Activated CD4-positive, alpha-beta T cell treated with anti-CD3 and anti-CD28 coated beads for 48 hours (primary cell): ENCODE measurements at regions not wholly inside any gene's neighbourhood (a gene's known extent, or its start where the extent isn't known, plus 50 kb on each side); places are given as distances from the start of the nearest gene placed in this dataset.
A peak's percentile ranks its signal among the peaks of the same experiment; 100 is the strongest.

Experiments
- DNase-seq: peaks from one replicate; pipeline ENCODE4 v3.0.0-alpha.2; 2020

DNA sequence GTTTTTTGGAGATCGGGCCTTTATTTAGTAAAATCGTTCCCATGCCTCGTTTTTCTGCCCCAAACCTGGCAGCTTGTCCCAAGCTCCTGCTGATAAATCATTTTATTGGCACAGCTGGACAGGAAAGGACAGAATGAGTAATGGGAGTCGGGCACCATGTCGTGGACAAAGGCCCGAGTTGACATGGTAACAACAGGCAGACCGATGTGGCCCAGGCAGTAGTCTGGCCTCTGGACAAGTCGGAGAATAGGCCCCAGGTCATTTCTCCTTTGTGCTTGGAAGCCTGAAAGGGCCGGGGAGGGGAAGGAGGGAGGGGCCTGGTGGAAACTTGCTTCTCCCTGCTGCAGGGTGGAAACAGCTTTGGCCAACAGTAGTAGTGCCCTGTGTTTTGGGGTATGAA is 234.9 kb downstream of the SUDS3 start:
- DNase-seq, result no peak

DNA sequence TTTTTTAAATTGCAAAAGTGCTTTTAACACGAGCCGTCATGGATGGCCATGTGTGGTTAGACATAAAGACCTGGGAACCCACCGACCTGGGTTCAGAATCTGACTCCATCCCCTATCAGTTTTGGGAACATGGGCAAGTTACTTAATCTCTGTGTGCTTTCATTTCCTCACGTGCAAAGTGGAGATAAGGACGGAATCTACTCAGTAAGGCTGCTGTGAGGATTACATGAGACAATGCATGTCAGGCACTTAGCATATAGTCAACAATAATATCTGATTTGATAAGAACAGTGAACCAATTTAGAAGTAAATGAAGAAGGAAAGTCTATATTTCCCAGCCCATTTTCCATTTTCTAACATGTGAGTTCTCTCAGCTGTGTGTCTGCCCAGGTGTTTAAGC is 235.4 kb downstream of the SUDS3 start:
- no peak for DNase-seq

DNA sequence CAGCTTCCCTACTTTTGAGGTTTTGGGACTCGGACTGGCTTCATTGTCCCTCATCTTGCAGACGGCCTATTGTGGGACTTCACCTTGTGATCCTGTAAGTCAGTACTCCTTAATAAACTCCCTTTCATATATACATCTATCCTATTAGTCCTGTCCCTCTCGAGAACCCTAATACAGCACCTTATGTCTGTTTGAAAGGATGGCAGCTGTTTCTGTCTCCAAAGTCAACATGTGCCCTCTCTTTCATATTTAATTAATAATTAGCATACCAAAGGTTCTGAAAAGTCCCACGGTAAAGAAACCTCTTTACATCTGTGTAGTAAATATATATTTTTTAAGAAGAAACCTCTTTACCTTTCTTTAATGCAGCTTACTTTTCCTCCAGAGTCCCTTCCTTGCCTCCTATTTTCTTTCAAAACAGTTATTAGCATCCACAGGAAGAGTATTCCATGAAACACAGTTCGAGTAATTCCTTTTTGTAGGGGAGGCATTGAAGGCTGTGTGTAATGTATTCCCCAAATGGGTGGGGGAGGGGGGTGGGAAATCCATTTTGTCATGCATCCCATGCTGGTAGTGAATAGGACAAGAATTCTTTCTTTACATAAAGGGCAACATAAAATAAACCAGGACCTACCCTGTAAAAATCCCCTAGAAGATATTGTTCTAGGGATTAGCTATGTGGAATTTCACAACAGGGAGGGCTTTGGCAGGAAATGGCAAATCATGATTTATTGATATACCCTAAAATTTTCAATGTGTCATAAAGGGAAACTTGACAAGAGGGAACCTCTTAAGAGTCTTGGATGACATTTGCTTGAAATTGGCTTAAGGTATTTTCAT is 241.5 kb downstream of the SUDS3 start:
- DNase-seq, result no peak

DNA sequence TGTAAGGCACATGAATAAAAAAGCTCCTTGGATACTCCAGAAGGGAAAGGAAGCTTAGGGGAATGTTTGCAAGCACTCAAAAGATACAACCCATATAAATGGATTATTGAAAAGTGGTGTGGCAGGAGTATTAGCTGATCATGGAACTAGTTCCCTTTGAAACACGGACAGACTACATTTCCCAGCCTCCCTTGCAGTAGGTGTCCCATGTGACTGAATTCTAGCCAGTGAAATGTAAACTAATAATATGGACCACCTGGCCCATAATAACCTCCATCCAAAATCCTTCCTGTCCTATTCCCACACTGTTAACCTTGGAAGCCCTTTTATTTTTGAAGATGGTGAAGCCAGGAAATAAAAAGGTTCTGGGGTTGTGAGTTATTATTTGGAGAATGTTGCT is 242.3 kb downstream of the SUDS3 start:
- no peak for DNase-seq

DNA sequence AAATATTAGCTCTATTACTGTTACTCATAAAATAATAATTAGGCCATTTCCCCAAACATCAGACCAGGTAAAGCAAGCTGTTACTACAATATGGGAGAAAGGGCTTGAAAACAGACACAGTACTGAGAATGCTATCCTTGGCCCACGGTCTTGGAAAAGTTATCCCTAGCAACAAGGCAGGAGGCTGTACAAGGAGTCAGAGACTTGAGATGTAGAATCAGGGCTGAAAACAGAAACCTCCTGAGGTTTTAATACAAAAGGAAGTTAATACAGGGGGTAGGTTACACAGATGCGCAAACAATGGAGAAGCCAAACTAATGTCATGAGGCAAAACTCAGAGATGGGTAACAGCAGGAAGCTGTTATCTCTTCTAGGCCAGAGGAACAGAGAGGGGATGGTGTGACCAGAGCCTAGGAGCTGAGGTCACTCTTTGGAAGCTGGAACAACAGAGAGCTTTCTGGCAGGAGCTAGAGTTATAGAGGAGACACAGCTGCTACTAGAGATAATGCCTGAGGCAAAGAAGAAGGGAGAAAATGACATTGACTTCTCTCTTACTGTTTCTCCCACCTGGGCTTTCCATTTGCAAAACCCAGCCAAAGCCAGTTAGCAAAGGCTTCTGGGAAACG is 248.8 kb downstream of the SUDS3 start:
- no peak for DNase-seq

DNA sequence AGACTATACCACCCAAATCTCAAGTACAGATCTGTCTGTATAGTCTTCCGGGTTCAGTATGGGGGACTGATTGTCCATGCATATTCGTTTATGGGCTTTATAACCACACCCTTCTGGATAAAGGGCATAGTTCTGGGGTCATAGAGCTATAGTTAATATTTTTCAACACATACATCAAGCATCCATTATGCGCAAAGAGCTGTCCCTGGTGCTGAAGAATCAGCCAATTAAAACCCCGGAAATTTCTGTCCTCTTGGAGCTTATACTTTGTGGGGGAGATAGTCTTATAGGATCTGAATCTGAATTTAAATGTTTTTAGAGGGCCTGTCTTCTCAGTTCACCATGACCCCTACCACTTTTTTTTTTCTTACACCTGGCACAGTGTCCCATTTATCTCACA is 256.7 kb downstream of the SUDS3 start:
- DNase-seq, result no peak

DNA sequence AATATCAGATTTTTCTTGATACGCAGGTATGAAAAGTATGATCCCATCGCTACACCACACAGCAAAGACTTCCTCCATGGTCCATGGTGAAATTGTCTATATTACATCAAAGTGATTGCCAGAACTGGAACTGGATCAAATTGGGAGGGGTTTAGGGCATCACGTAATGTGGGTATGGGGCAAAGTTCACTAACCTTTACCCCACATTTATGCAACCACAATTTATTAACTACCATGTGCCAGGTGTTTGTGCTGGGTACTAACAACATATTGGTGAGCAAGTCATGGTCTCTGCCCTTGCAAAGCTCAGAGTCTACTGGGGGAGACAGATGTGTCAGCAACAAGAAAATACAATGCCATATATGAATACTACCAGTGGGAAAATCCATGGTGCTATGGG is 258.9 kb downstream of the SUDS3 start:
- no peak for DNase-seq

DNA sequence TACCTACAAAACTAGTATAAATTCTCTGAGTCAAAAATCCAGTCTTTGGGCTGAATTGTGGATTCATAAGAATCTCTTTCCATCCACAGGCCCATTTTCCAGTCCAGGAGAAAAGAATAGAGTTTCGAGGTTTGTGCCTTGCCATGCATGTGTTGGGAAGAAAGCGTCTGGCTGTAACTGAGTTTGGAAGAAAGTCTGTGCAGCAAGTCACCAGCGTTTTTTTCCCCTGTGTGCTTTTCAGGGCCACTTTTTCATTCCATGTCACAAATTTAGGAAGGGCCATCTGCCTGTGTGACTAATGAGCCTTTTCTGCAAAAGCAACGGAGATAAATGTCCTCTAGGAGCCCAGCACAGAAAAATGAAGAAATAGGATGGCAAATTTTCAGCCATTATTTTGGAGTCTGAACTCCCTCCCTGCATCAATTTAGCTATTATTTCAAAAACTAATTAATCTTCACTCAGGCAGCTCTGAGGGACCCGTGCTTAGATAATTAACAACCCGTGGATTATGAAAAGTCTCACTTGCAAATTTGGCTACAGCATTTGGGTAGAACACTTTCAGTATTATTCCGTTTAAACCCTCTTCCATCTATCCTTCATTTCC is 261.5 kb downstream of the SUDS3 start:
- DNase-seq, result no peak

DNA sequence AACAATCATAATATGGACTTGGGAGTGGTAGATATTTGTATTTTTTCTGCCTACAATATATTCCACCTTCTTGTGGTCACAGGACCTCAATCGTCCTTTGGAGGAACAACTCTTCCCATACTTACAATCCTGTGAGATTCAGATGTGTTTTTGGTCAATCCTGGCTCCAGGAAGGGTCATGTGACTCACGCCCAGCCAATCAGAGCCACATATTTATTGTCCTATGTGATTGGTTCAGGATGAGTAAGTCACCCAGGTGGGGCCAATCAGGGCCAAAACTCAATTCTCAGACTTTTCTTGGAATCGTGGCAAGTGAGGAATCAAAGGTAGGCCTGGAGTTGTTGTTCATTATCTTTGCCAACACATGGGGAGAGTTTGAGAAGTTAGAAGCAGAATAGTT is 264.9 kb downstream of the SUDS3 start:
- DNase-seq, result no peak

DNA sequence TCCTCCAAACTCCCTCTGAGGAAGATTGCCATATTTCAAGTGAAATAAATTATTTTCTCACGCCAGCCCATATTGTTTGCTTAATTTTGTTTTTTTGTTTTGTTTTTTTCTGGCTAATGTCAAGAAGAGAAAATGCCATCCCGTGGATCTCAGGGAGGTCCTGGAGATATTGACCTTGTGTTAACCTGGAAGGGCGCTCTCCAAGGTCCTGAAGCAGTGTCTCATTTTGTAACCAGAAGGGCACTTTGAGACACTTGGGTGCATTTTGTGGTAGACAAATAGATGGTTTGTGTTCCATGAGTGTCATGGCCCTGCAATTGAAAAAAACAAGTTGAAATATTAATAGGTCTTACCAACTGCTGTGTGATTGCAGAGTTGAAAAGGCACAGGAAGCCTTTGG is 268.9 kb downstream of the SUDS3 start:
- DNase-seq, result peak; percentile 5

DNA sequence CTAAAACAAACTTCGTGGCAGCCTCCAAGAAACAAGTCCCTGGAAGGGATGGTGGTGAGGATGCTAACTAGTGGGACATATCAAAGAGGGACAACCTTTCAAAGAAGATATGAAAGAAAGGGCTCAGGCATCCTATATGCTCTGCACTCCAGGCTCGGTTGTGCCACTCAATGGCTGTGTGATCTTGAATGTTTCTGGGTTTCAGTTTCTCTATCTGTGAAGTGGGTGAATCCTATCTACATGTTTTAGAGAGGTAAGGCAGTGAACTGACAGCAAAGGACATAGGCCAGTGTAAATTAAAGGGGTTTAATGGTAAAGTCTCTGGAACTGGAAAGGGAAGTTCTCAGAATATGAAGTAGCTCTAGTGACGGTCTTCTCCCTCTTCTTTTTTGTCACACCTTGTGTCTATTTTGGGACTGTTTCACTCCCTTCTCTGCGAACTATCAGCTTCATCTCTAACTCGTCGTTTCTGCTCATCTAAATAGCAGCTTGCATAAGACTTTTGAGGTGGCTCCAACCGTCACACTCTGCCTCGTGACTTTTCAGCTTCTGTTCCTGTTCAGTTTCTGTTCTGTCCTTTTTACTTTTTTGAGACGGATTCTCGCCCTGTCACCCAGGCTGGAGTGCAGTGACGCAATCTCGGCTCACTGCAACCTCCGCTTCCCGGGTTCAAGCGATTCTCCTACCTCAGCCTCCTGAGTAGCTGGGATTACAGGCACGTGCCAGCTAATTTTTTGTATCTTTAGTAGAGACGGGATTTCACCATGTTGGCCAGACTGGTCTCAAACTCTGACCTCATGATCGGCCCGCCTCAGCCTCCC is 273.6 kb downstream of the SUDS3 start:
- no peak for DNase-seq

DNA sequence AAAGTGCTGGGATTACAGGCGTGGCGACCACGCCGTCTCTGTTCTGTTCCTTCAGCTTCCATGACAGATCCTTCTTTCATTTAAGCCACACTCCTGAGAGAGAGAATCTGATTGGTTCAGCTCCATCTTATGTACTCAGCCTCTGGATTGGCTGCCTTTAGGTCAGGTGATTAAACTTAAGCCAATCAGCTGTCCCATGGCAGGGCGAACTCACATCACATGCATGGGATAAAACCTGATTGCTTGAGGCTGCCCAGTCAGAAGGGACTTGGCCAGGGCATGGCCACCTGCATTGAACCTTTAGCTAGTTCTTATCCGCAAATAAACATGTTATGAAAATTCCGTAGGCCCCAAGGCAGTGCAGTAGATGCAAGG is 274.2 kb downstream of the SUDS3 start:
- DNase-seq, result no peak

DNA sequence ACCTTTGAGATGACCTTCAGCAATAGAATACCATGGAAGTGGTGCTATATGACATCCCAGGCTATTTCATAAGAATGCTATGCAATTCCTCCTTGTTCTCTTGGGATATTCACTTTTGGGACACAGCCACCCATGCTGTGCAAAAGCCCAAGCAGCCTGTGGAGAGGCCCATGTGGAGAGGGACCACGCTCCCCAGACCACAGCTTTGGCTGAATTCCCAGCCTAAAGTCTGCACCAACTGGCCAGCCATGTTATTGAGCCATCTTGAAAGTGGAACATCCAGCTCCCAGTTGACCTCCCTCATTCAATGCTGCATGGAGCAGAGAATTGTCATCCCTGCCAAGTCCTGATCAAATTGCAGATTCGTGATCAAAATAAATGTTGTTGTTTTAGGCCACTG is 275.1 kb downstream of the SUDS3 start:
- no peak for DNase-seq

DNA sequence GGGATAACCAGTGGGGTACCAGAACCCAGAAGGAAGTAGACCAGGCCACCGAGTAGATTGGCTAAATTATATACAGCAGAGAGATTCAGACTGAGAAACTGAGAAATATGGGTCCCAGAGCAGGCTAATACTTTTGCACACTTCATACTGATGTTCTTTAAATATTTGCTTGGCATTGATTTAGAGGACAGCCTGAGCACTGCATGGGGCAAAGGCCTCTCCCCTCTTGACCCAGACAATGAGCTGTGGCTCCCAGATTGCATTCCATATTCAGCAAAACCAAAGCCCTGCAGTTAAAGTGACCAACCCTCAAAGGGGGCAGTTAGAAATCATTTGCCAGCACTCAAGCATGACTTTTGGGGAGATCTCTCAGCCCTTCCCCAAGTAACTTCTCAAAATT is 279.2 kb downstream of the SUDS3 start:
- DNase-seq, result no peak

DNA sequence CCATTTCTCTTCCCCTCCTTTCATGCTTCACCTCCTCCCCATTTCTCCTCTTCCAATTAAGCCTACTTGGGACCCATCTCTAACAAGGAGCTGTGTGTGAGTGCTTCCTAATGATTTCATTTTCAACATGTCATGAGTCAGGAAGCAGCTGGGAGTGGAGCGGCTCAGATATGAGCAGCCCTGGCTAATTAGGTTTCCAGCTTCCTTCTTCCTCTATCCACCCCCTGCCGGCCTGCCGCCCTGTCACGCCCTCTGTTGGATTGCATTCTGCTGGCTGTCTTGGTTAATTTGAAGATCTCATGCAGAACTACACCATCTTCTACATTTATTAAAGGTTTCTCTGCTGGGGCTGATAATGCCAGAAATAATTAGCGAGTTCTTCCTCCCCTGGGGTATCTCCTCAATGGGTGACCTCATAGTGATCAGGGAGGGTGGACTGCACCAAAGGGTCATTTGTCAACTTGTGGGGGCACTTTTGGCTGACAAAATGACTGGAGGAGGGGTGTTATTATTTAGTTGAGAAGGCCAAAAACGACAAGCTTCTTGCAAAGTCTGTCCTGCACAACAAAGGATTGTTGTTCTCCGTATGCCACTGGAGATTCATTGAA is 300.9 kb upstream of the SRRM4 start:
- no peak for DNase-seq

DNA sequence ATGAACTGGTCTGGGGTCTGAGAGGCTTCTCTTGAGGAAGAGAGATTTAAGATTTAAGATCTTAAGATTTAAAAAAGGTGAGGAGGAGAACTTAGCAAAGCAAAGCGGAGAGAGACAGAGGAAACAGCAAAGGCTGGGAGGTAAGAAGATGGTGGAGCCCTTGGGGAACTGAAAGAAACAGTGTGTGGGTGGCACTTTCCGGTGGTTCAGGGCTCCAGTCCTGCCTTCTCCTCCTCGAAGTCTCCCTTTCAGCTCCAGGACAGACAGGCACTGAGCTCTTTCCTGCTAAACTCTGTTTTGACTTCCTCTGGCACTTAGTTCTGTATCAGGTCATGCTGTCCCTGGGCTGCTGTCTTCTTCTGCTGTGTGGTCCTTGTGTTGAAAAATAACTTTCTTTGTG is 298.7 kb upstream of the SRRM4 start:
- DNase-seq, result no peak

DNA sequence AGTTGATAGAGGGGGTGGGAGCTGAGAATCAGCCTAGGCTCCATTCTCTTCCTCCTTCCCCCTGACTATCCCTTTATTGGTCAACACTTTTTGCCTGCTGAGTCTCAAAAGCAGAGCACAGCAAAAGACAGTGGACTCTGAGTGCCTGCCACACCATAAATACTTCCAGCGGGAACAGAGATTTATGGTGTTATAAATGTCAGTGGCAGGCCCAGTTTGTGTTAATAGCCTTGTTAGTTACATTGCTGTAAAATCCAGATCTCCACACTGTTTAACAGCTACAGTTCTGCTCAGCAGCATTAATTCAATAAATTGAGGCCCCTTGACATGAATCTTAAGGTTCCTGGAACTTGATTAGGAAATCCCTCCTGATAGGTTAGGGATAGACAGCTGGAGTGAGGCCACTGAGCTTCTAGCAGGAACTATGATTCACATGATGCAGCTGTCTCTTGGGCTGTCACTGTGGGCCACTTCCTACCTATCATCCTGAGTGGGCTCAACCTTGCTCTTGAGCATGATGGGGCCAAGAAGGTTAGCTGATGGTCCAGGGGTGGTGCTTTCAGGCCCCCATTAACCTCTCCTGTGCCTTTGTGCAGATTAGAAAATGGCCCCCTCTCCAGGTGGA is 295.2 kb upstream of the SRRM4 start:
- no peak for DNase-seq

DNA sequence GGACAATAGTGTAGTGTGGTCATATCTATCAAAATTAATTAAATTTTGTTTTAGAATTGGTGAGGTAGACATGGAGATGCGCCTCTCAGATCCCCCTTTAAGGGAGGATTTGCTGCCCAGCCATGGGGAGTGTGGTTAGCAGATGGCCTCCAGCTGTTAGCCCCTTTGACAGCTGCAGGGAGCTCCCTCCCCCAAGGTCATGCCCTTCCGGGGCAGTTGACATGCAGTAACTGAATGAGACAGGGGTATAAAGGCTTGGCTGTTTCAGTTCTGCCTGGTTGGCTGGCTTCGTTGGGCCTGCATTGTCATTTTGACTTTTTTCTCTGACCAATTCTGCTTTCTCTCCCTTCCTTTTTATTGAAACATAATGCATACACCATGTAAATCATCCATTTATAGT is 291.5 kb upstream of the SRRM4 start:
- DNase-seq, result no peak

DNA sequence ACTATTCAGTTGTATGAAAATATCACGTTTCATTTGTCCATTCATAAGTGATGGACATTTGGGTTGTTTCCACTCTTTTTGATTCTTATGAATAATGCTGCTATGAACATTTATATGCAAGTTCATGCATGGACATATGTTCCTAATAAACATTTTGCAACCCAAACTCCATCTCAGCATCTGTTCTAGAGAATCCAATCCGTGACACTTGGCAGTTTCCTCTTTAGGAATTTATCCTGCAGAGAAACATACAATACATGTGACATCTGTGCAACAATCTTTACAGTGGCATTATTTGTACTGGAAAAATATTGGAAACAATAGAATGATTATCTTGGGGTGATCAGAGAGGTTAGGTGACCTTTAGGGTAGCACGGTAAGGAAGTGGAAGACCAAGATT is 290.8 kb upstream of the SRRM4 start:
- DNase-seq, result no peak

DNA sequence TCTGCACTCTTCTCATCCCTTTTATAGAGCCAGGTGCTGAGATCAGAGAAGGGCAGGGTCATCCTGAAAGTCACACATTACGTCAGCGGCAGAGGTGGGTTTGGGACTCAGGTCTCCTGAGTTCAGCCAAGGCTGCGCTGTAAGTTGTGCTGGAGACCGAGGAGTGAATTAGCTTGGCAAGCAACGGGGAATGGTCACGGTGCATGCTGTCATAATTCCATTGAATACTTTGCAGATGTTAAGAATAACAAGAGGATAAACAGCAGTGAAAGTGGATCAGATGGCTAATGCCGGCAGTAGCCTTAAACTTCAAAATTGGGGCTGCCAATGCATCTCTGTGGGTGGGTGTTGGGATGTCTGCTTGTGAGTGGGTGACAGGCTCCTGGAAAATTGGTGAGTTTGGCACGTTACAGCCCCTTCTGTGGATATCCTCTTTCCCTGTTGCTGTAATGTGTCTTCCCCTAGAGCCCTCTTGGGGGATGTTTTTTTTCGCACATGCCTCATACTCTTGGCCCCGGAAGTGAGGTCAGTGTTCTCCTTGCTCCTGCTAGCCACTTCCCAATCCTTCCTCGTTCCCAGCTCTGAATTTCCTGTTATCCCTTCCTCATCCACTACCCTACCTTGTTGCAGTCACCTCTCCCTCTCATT is 287.1 kb upstream of the SRRM4 start:
- no peak for DNase-seq

DNA sequence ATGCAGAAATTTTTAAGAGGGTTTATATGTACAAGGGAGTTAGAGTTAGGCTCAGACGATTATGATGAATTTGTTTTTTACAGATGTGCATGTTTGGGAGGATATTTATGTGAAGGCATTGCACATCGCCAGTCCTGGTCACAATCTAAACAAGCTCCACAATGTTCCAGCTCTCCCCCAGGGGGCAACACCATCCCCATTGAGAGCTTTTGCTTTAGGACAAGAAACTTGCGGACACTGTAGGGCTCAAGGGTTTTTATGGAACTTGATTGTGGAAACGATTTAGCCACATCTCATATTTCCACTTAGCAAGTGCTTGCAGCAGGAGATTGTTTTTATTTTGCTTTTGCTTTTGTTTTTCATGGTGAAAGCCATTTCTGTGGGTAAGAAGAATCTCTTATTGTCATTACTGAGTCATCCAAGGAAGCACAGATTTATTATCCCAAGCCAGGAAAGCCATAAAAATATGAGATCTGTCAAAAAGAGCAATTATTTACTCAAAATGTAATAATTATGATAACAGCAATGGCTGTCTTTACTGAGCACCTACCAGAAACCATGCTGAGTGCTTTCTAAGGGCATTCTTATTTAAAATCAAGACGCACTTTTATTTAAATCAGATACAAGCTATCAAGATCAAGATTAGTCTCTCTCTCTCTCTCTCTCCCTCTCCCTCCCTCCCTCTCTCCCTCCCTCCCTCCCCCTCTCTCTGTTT is 276.7 kb upstream of the SRRM4 start:
- DNase-seq, result no peak
